ENCODE measurements at regions not wholly inside any gene's neighbourhood (a gene's known extent, or its start where the extent isn't known, plus 50 kb on each side); places are given as distances from the start of the nearest gene placed in this dataset.

GRCh38 chr2:204135752-204136151, 199.2 kb downstream of the ICOS start:
- DNase-seq (ENCODE audit: low read depth in 1 of 2, low spot score in 1 of 2): no peak
- no peaks in the 10 kb centered on the region for H3K4me1 ChIP-seq
- 92% methylated on average over 2 of the region's 2 CpGs for WGBS (ENCODE audit: missing lambda C conversion rate)
- no peak for ATAC-seq
- H3K9me3 ChIP-seq: no peaks in the 10 kb centered on the region
- POLR2A ChIA-PET: no interaction called here
- H3K4me3 ChIP-seq: no peak overlapping the region
- TF ChIP-seq KDM1A (IDR thresholded peaks at IDR 0.05; ENCODE audit: low read depth) (no peak), RARB (CRISPR knock-in tag; IDR thresholded peaks at IDR 0.05) (no peak), EHMT2 (IDR thresholded peaks at IDR 0.05; ENCODE audit: low read depth) (no peak), CBX8 (IDR thresholded peaks at IDR 0.05) (no peak), HOXB13 (CRISPR knock-in tag; IDR thresholded peaks at IDR 0.05; ENCODE audit: low read depth) (no peak), ELK1 (IDR thresholded peaks at IDR 0.05; ENCODE audit: low read depth, low read length) (no peak), GATA3 (IDR thresholded peaks at IDR 0.05; ENCODE audit: borderline replicate concordance) (no peak), MAZ (IDR thresholded peaks at IDR 0.05; ENCODE audit: borderline replicate concordance, low read depth, low read length) (no peak), ATOH8 (CRISPR knock-in tag; IDR thresholded peaks at IDR 0.05; ENCODE audit: low read depth) (no peak), HDAC2 (IDR thresholded peaks at IDR 0.05) (no peak), CHD2 (IDR thresholded peaks at IDR 0.05; ENCODE audit: low read length, partially characterized antibody) (no peak), JUNB (IDR thresholded peaks at IDR 0.05) (no peak), MAX (IDR thresholded peaks at IDR 0.05) (no peak), TP53 (CRISPR knock-in tag; IDR thresholded peaks at IDR 0.05) (no peak), USF2 (IDR thresholded peaks at IDR 0.05) (no peak), ZSCAN20 (CRISPR knock-in tag; IDR thresholded peaks at IDR 0.05) (no peak), NPAS2 (CRISPR knock-in tag; IDR thresholded peaks at IDR 0.05; ENCODE audit: borderline replicate concordance) (no peak), MYC (IDR thresholded peaks at IDR 0.05; ENCODE audit: borderline replicate concordance, low read length) (no peak)
- H3K4me2 ChIP-seq: no peak overlapping the region
- no peak for FAIRE-seq
- H3K27ac ChIP-seq: no peak overlapping the region
- CTCF ChIA-PET: interaction anchor here (1.9 kb wide), 1 partner anchor 10 kb away, joined by 4 read pairs; no protein-coding TSS in a partner anchor

- ChIA-PET POLR2A (no interaction called here), CTCF (interaction anchor here (1.4 kb wide), 1 partner anchor 42 kb away, joined by 4 read pairs; no protein-coding TSS in a partner anchor)
- DNase-seq (ENCODE audit: low read depth in 1 of 2, low spot score in 1 of 2) (no peak), FAIRE-seq (no peak), ATAC-seq (no peak)
- WGBS (ENCODE audit: missing lambda C conversion rate): 20% methylated on average over 2 of the region's 2 CpGs
- Histone ChIP-seq H3K4me1 (no peaks in the 10 kb centered on the region), H3K27ac (no peak overlapping the region), H3K4me3 (no peak overlapping the region), H3K9me3 (no peaks in the 10 kb centered on the region), H3K4me2 (no peak overlapping the region)
- TF ChIP-seq ZSCAN20 (CRISPR knock-in tag; IDR thresholded peaks at IDR 0.05): no peak
- no peak for TF ChIP-seq REST (IDR thresholded peaks at IDR 0.05)
Measured at GRCh38 chr2:204138206-204138605, 201.6 kb downstream of the ICOS start.
